K562 (cell line): ENCODE measurements at regions not wholly inside any gene's neighbourhood (a gene's known extent, or its start where the extent isn't known, plus 50 kb on each side); places are given as distances from the start of the nearest gene placed in this dataset.

Source experiments
- ATAC-seq: fragments of 200-7000 bp; cut with Tn5 transposase; 3 replicates; pipeline ENCODE4 v1.9.1; 2020; ENCODE audit warnings: moderate library complexity
- BruUV-seq: library from RNA; stranded (reverse); fragments of 400-500 nt; replicated peaks from 2 replicates; lab custom pipeline; 2021; lab: Mats Ljungman, UMichigan
- CTCF ChIA-PET: fragments of 300-600 bp; formaldehyde crosslinking; extraction: SDS; loops from one replicate; lab custom pipeline; 2021; ENCODE audit warnings: low intra/inter-chr PET ratio; lab: Yijun Ruan, JAX
- POLR2A ChIA-PET: fragments of 300-600, 350-650 bp; sonication (Branson Sonifier 250); formaldehyde crosslinking; extraction: SDS; loops from one replicate; lab custom pipeline; 2021; ENCODE audit warnings: antibody characterized with exemption, inconsistent platforms; lab: Yijun Ruan, JAX
- DNase-seq, 4 experiments: peaks; one replicate each; pipeline versions ENCODE4 v3.0.0 to v3.0.0-alpha.2; 2011 to 2018; ENCODE audit warnings: low spot score in 3 of 4, mixed read lengths in 3 of 4; ENCODE audit errors: extremely low read depth in 1 of 4
- FAIRE-seq: peaks from 2 replicates; lab custom pipeline; 2011; peaks lifted over from hg19 to GRCh38; lab: Jason Lieb, UNC
- H2AFZ ChIP-seq: 2 replicates; pipeline ENCODE4 v1.6.0; 2011; ENCODE audit warnings: low read depth, low read length, control low read depth, inconsistent platforms
- H3K27ac ChIP-seq: fragments of 200-600 bp; 3 replicates; pipeline ENCODE4 v1.8.0; 2011; ENCODE audit warnings: low read depth, mild to moderate bottlenecking, control low read depth, inconsistent platforms, low read length, moderate library complexity, mixed read lengths; ENCODE audit errors: extremely low read depth
- H3K27me3 ChIP-seq, 2 experiments: fragments of 300-600 bp in 1 of 2; 2 replicates in 1 of 2; 3 replicates in 1 of 2; pipeline versions ENCODE4 v1.6.0 to v1.8.0; 2011; ENCODE audit warnings: inconsistent platforms in 2 of 2, low read length in 2 of 2, mild to moderate bottlenecking in 1 of 2, mixed read lengths in 1 of 2, moderate library complexity in 1 of 2; ENCODE audit not compliant: control insufficient read depth in 2 of 2, insufficient read depth in 2 of 2
- H3K36me3 ChIP-seq: fragments of 300-600 bp; 3 replicates; pipeline ENCODE4 v1.8.0; 2011; ENCODE audit warnings: mild to moderate bottlenecking, low read length, inconsistent platforms; ENCODE audit not compliant: control insufficient read depth, insufficient read depth
- H3K4me1 ChIP-seq, 2 experiments: fragments of 200-600 bp in 1 of 2; replicated peaks in 1 of 2; 2 replicates in 1 of 2; 3 replicates in 1 of 2; pipeline versions ENCODE4 v1.5.1 to v1.8.0; 2011; ENCODE audit warnings: inconsistent platforms in 2 of 2, low read length in 2 of 2, mild to moderate bottlenecking in 1 of 2, mixed read lengths in 1 of 2, moderate library complexity in 1 of 2; ENCODE audit not compliant: control insufficient read depth in 2 of 2, insufficient read depth in 2 of 2
- H3K4me2 ChIP-seq: 2 replicates; pipeline ENCODE4 v1.6.1; 2011; ENCODE audit warnings: low read length, control low read depth, inconsistent platforms, mixed read lengths; ENCODE audit not compliant: insufficient read depth
- H3K4me3 ChIP-seq: fragments of 200-600 bp; sonication (generic), shearing (Covaris generic); 2 replicates; pipeline ENCODE4 v1.5.1; 2016; ENCODE audit warnings: control low read depth, inconsistent platforms
- H3K79me2 ChIP-seq: fragments of 200-600 bp; 3 replicates; pipeline ENCODE4 v1.8.0; 2011; ENCODE audit warnings: low read length, inconsistent platforms; ENCODE audit not compliant: control insufficient read depth, insufficient read depth
- H3K9ac ChIP-seq, 2 experiments: 2 replicates each; pipeline versions ENCODE4 v1.6.0 to v1.6.1; 2011; ENCODE audit warnings: low read depth in 2 of 2, low read length in 2 of 2, control low read depth in 1 of 2, inconsistent platforms in 1 of 2, mild to moderate bottlenecking in 1 of 2, mixed read lengths in 1 of 2; ENCODE audit not compliant: insufficient read depth in 1 of 2
- H3K9me1 ChIP-seq: one replicate; pipeline ENCODE4 v1.6.0; 2011; ENCODE audit warnings: inconsistent platforms, mild to moderate bottlenecking, low read length, moderate library complexity; ENCODE audit not compliant: control insufficient read depth, insufficient read depth
- H3K9me3 ChIP-seq: replicated peaks from 2 replicates; pipeline ENCODE4 v1.5.1; 2011; ENCODE audit warnings: low read depth, low read length, inconsistent platforms; ENCODE audit not compliant: control insufficient read depth, insufficient read depth
- H4K20me1 ChIP-seq: replicated peaks from 2 replicates; pipeline ENCODE4 v1.6.1; 2011; ENCODE audit warnings: low read length, inconsistent platforms, mixed read lengths; ENCODE audit not compliant: control insufficient read depth, insufficient read depth
- HDAC2 ChIP-seq: fragments of 450-650 bp; IDR thresholded peaks from 2 replicates; pipeline ENCODE4 v1.6.1; 2016; ENCODE audit warnings: mild to moderate bottlenecking
- HDAC8 ChIP-seq: fragments of 450-650 bp; IDR thresholded peaks from 2 replicates; pipeline ENCODE4 v1.6.1; 2016; ENCODE audit warnings: mild to moderate bottlenecking, missing genetic modification characterization, moderate library complexity, missing compliant biosample characterization
- HIVEP1 ChIP-seq: fragments of 250-450 bp; sonication (Bioruptor Pico); IDR thresholded peaks from 2 replicates; pipeline ENCODE4 v1.4.0; 2020; ENCODE audit warnings: mild to moderate bottlenecking
- HMG20B ChIP-seq: fragments of 250-450 bp; sonication (Bioruptor Pico); IDR thresholded peaks from 2 replicates; pipeline ENCODE4 v1.5.0; 2021; ENCODE audit warnings: mild to moderate bottlenecking
- KLF6 ChIP-seq: fragments of 250-450 bp; sonication (Bioruptor Pico); IDR thresholded peaks from 2 replicates; pipeline ENCODE4 v1.4.0; 2020; ENCODE audit warnings: mild to moderate bottlenecking, moderate library complexity, borderline replicate concordance
- LARP7 ChIP-seq: fragments of 450-650 bp; IDR thresholded peaks from 2 replicates; pipeline ENCODE4 v1.6.1; 2016
- NCOR1 ChIP-seq: fragments of 450-650 bp; IDR thresholded peaks from 2 replicates; pipeline ENCODE4 v1.6.1; 2016; ENCODE audit warnings: mild to moderate bottlenecking, moderate library complexity
- RCOR1 ChIP-seq, 2 experiments: IDR thresholded peaks; 2 replicates each; pipeline ENCODE4 v1.6.1; 2012; ENCODE audit warnings: low read depth in 2 of 2, low read length in 2 of 2, borderline replicate concordance in 1 of 2, improper control_type of control experiment in 1 of 2
- TSC22D4 ChIP-seq: fragments of 450-650 bp; IDR thresholded peaks from 2 replicates; pipeline ENCODE4 v1.6.1; 2016; ENCODE audit warnings: missing genetic modification characterization, missing biosample characterization, control low read depth
- ZFP30 ChIP-seq: fragments of 250-450 bp; sonication (Bioruptor Pico); IDR thresholded peaks from 2 replicates; pipeline ENCODE4 v1.8.0; 2022; ENCODE audit warnings: moderate library complexity, mild to moderate bottlenecking, inconsistent platforms, borderline replicate concordance
- ZMIZ1 ChIP-seq, 2 experiments: fragments of 150-350 bp in 1 of 2; IDR thresholded peaks; 2 replicates each; pipeline ENCODE4 v1.6.1; 2012 to 2016; ENCODE audit warnings: low read depth in 2 of 2, low read length in 2 of 2, mild to moderate bottlenecking in 1 of 2, moderate library complexity in 1 of 2
- ZNF512 ChIP-seq: IDR thresholded peaks from 2 replicates; pipeline ENCODE4 v1.6.1; 2016; ENCODE audit warnings: missing genetic modification characterization, missing compliant biosample characterization
- WGBS: fragments of 100-300 bp; shearing (Covaris generic); methylation state at CpG from one replicate; pipeline ENCODE4 v1.1.6; 2016; ENCODE audit warnings: low coverage, mixed read lengths; ENCODE audit not compliant: insufficient coverage; ENCODE audit errors: missing lambda C conversion rate; 5-methylcytosine and 5-hydroxymethylcytosine counted together
- in situ Hi-C: fragments of 300-500 bp; cut with MboI; formaldehyde crosslinking; loops from 4 replicates; pipeline ENCODE4 v1.15.0; 2018; ENCODE audit warnings: inconsistent platforms, mixed read lengths
- intact Hi-C: fragments of 100-400 bp; cut with micrococcal nuclease; formaldehyde crosslinking; loops from 2 replicates; pipeline ENCODE4 v1.14.2; 2022

- WGBS = 0% methylated on average over 4 of the region's 4 CpGs
- no peak overlapping the region for H3K27ac ChIP-seq
- POLR2A ChIA-PET = interaction anchor here (0.6 kb wide), 1 partner anchor 1234 kb away, joined by 3 read pairs; no protein-coding TSS in a partner anchor
- no TSS peak for BruUV-seq
- no peak for ATAC-seq
- no peak for FAIRE-seq
- no peak overlapping the region for H3K4me2 ChIP-seq
- H3K9me3 ChIP-seq = no peaks in the 10 kb centered on the region
- no peaks in the 10 kb centered on the region for H3K79me2 ChIP-seq
- H4K20me1 ChIP-seq = no peaks in the 10 kb centered on the region
- no peaks in the 10 kb centered on the region for H3K4me1 ChIP-seq
- in situ Hi-C loops = no loop called here
- no peak overlapping the region for H3K4me3 ChIP-seq
- no peak for DNase-seq
- CTCF ChIA-PET = no interaction called here
- H2AFZ ChIP-seq = no peak overlapping the region
- no peaks in the 10 kb centered on the region for H3K27me3 ChIP-seq
- intact Hi-C loops = no loop called here
- no peaks in the 10 kb centered on the region for H3K36me3 ChIP-seq
- TF ChIP-seq HIVEP1 (CRISPR knock-in tag) (no peak), HDAC8 (no peak), HDAC2 (no peak)
- H3K9me1 ChIP-seq = no peaks in the 10 kb centered on the region
- no peak overlapping the region for H3K9ac ChIP-seq
Observed at GRCh38 chr9:120071760-120072159, 508.2 kb downstream of the CDK5RAP2 start.

GRCh38 chr9:120066315-120066714, 513.7 kb downstream of the CDK5RAP2 start:
- no peaks in the 10 kb centered on the region for H3K4me1 ChIP-seq
- no peaks in the 10 kb centered on the region for H4K20me1 ChIP-seq
- in situ Hi-C loops (no loop called here), intact Hi-C loops (no loop called here)
- no peak overlapping the region for H2AFZ ChIP-seq
- no peak overlapping the region for H3K4me3 ChIP-seq
- no peak overlapping the region for H3K4me2 ChIP-seq
- H3K36me3 ChIP-seq = no peaks in the 10 kb centered on the region
- WGBS = 0% methylated on average over 3 of the region's 3 CpGs
- no peaks in the 10 kb centered on the region for H3K79me2 ChIP-seq
- FAIRE-seq (no peak), DNase-seq (no peak), ATAC-seq (no peak)
- H3K9ac ChIP-seq = no peak overlapping the region
- H3K9me1 ChIP-seq = no peaks in the 10 kb centered on the region
- BruUV-seq = no TSS peak
- H3K27me3 ChIP-seq = no peaks in the 10 kb centered on the region
- POLR2A ChIA-PET = no interaction called here
- no peak overlapping the region for H3K27ac ChIP-seq
- CTCF ChIA-PET = no interaction called here
- H3K9me3 ChIP-seq = no peaks in the 10 kb centered on the region
- TF ChIP-seq NCOR1 (no peak), ZMIZ1 (IDR thresholded peaks at IDR 0.05; ENCODE audit: low read depth in 2 of 2, low read length in 2 of 2) (no peak), KLF6 (no peak), LARP7 (no peak), ZFP30 (CRISPR knock-in tag) (no peak), RCOR1 (IDR thresholded peaks at IDR 0.05; ENCODE audit: borderline replicate concordance in 1 of 2, low read depth in 2 of 2, low read length in 2 of 2) (no peak), ZNF512 (tag) (no peak), TSC22D4 (tag) (no peak), HMG20B (CRISPR knock-in tag) (no peak)
